ENCODE measurements at regions not wholly inside any gene's neighbourhood (a gene's known extent, or its start where the extent isn't known, plus 50 kb on each side); places are given as distances from the start of the nearest gene placed in this dataset.
"Not testable (repeated sequence)": the region's sequence is repeated elsewhere in the genome, so short reads cannot be mapped to it uniquely, and the experiment has no call there.

GRCh38 chr5:21007781-21008180, 1019.8 kb upstream of the CDH18 start:
- no peak for DNase-seq

DNA sequence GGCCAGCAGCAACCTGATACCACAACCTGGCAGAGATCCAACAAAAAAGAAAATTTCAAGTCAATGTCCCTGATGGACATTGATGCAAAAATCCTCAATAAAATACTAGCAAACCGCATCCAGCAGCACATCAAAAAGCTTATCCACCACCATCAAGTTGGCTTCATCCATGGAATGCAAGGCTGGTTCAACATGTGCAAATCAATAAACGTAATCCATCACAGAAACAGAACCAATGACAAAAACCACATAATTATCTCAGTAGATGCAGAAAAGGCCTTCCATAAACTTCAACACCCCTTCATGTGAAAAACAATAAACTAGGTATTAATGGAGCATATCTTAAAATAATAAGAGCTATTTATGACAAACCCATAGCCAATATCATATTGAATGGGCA, 1000.9 kb upstream of the CDH18 start:
- DNase-seq: not testable (repeated sequence)

DNA sequence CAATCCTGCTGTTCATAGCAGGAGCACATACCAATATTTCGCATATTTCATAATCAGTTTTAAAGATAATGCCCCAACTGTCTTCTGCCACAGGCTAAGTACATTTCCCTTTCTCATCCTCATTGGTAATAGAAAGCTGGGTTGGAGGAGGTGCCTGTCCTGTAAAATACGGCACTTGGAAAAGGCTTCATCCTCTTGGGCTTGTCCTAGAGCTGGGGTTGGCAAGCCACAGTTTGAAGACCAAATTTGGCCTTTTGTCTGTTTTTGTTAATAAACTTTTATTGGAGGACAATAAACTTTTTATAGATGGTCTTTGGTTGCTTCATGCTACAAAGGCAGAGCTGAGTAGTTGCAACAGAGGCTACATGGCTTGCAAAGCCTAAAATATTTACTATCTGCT, 997.8 kb upstream of the CDH18 start:
- no peak for DNase-seq

- no peak for DNase-seq
These were observed 986.4 kb upstream of the CDH18 start for GRCh38 chr5:20974426-20974825.

DNA sequence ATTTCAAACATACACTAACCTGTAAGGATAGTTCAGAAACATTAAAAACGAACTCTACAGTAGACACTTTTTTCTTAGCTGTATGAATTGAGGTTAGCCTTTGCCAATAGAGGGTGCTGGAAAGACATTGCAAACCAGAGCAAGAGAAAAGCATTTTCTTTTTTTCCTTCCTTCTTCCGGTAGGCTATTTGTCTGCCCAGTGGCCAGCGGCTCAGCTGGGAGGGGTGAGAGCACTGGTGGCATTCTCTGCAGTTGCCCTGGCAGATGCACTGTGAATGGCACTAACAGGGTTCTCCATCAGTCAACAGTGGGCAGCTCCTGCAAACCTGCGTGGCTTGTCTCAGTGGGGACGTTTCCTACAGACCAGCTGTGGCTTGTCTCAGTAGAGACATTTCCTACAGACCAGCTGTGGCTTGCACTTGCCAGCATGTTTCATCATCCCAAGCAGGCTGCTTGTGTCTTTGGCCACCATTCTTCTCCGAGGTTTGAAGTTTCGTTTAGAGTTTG, 984.5 kb upstream of the CDH18 start:
- no peak for DNase-seq

DNA sequence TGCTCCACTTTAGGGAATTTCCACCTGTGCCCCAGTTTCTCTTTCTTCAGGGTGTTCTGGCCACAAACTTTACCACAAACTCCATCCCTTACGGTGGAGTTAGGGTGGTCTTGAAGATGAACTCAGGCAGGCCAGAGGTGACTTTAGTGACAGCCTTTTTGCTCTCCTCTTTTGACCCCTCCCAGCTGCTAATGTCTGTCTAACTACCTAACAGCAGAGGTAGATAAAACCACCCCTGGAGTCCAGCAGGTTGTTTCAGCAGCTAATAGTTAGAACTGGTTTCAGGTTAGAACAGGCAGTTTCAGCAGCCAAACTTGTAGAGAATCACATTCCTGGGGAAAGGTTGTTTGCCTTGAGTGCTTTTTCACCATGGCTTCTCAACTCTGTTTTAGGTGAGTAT, 971.3 kb upstream of the CDH18 start:
- no peak for DNase-seq

- DNase-seq: no peak
These were observed 970.6 kb upstream of the CDH18 start for GRCh38 chr5:20958641-20959040.

DNA sequence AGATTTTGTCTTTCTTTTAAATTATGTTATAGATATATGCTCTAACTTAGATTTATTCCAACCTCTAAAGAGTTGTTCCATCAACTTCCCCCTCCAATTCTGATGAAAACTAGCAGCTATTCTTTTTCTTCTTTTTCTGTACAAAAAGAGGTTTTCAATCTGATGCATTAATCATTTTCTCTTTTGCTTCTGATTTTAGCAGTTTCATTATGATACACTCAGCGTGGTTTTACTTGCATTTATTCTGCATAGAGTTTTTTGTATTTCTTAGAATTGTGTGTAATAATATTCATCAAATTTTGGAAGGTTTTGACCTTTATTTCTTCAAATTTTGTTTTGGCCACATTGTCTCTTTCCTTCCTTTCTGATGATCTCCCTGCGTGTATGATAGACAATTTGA, 968.1 kb upstream of the CDH18 start:
- DNase-seq: no peak

GRCh38 chr5:20949636-20950035, 961.6 kb upstream of the CDH18 start:
- no peak for DNase-seq

- not testable (repeated sequence) for DNase-seq
These were observed 955.4 kb upstream of the CDH18 start for GRCh38 chr5:20943183-20943971.

GRCh38 chr5:20942603-20943002, 954.6 kb upstream of the CDH18 start:
- not testable (repeated sequence) for DNase-seq

DNA sequence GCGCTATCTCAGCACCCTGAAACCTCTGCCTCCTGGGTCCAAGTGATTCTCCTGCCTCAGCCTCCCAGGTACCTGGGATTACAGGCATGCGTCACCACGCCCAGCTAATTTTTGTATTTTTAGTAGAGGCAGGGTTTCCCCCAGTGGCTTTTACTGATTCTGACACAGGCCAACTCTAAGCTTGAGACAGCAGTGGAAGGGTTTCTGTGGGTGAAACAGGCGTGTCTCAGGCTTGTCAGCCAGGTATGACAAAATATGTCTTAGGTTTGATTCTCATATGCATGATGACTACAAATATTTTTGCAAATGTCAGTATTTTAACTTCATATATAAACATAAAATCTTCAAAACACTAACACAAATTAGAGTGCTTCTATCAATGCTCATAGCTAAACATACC, 952.8 kb upstream of the CDH18 start:
- not testable (repeated sequence) for DNase-seq

GRCh38 chr5:20890936-20891335, 902.9 kb upstream of the CDH18 start:
- DNase-seq: not testable (repeated sequence)

GRCh38 chr5:20875726-20876125, 887.7 kb upstream of the CDH18 start:
- DNase-seq: not testable (repeated sequence)

- DNase-seq: not testable (repeated sequence)
These were observed 877.9 kb upstream of the CDH18 start for GRCh38 chr5:20865892-20866291.

- no peak for DNase-seq
These were observed 845.2 kb upstream of the CDH18 start for GRCh38 chr5:20833081-20833627.

DNA sequence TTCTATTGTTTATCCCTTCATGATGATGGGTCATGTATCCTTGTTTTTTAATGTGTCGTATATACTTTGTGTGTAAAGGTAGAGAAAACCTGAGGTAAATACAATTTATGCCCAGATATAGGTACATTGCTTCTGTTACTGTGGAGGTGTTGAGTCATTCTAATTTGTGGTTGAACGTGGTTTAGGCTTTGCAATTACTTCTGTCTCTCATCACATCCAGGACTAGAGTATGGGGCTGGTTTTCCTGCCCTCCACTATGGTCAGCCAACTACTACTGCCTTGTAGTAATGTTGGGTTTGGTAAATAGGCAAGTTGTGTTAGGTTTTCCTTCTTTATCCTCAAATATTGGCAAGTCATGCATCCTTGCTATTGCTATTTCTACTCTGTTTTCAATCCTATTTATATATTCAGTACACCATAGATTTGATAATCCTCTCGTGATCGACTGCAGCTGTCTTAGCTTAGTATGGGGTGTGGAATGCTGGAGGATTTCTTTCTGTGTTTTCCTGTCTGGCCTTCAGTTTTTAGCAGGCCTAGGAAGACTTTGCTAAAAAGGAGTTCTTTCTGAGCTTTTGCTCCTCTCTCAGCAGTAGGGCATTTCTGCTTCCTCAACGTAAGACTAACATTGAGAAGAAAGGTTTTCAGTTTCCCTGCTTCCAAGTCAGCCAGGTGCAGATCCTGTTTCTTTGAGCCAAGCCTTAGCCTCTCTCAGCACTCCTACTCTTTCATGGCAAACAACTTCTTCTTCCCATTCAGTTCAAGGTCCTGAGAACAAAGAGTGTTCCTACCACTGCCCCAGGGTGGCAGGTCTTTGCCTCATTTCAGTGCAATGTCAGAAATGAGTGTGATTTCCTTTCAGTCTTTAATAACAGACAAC, 844.4 kb upstream of the CDH18 start:
- DNase-seq: no peak

DNA sequence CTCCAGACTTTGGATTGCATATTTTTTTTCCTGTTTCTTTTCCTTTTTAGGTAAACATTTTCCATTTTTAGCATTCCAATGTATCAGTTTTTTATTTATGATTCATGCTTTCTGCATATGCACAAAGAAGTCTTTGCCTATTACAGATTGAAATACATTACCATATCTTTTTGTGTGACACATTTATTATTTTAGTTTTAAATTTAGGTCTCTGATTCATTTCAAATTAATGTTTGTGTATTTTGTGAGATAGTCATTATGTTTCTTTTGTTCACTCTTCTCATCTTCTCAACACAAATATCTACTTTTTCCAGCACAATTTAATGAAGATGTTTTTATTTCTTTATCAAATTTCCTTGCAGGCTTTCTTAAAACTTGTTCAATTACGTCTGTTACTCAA, 838.0 kb upstream of the CDH18 start:
- not testable (repeated sequence) for DNase-seq

GRCh38 chr5:20797216-20797615, 809.2 kb upstream of the CDH18 start:
- not testable (repeated sequence) for DNase-seq

- DNase-seq: not testable (repeated sequence)
These were observed 796.8 kb upstream of the CDH18 start for GRCh38 chr5:20784755-20785154.

DNA sequence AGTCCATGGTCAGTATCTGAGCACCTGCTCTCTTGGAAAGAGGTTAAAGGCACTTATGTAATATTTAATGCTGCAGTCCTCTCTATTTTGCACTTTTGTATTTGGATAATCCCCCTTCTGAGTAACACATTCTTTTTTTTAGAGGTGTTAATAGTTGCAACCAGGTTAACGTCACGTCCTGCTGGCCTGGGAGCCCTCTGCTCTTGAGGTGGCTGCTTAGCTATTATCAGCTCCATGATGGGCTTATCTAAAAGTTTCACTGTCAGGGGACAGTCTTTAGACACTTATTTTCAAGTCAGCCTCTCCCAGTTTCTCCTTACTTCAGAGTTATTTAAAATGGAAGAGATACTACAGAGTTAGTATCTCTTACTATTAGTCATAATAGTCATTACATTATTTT, 795.5 kb upstream of the CDH18 start:
- DNase-seq: not testable (repeated sequence)

DNA sequence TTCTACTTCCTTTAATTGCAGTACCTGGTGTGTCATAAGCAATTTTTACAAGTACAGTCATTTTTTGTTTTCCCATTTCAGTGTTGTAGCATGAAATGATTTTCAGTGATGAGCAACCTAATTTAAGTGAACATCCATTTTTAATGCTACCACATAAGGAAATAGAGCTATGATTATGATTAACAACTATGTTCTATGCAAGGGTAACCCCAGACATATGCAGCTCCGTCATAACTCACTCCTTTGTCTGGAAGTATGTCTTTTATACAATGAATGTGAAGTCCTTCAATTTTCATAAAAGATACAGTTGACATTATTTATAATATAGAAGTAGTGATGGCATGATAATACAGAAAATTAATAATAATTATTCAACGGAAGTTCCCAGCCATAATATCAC, 783.3 kb upstream of the CDH18 start:
- not testable (repeated sequence) for DNase-seq

DNA sequence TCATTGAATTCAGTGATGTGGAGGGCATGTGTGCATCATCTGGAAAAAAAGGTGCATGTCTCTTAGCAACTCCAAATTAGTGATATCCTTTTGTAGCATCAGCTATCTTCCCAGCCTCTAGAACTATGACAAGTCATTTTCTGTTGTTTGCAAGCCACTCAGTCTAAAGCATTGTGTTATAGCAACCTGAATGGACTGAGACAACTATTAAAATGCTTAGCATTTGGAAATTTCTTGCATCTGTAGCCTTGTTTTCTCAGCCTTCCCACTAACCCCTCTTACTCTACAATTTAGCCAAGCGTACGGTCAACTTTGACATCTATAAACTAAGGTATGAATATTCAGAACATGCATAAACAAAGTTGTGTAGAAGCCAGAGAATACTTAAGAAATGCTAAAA, 777.1 kb upstream of the CDH18 start:
- DNase-seq: not testable (repeated sequence)
